Spleen (tissue), 11 donors: ENCODE measurements at regions not wholly inside any gene's neighbourhood (a gene's known extent, or its start where the extent isn't known, plus 50 kb on each side); places are given as distances from the start of the nearest gene placed in this dataset.
A peak's percentile ranks its signal among the peaks of the same experiment; 100 is the strongest.

Experiments
- DNase-seq: peaks from one replicate; pipeline ENCODE4 v3.0.0-alpha.2; 2020
- H3K27ac ChIP-seq, 8 donors: fragments of 200-600 bp; sonication (generic) in 7 of 8; 1 replicate in 4 of 8; 2 replicates in 4 of 8; pipeline versions ENCODE4 v1.5.0 to v1.8.0; 2016 to 2021; ENCODE audit warnings: inconsistent platforms in 4 of 8, mild to moderate bottlenecking in 4 of 8, moderate library complexity in 1 of 8
- H3K27me3 ChIP-seq, 7 donors: fragments of 200-600 bp; sonication (generic) in 6 of 7; replicated peaks in 1 of 7; 1 replicate in 4 of 7; 2 replicates in 3 of 7; pipeline versions ENCODE4 v1.5.0 to v1.8.0; 2016 to 2021; ENCODE audit warnings: inconsistent platforms in 3 of 7, mild to moderate bottlenecking in 1 of 7
- H3K36me3 ChIP-seq, 6 donors: fragments of 200-600 bp; sonication (generic) in 5 of 6; 1 replicate in 4 of 6; 2 replicates in 2 of 6; pipeline versions ENCODE4 v1.5.0 to v1.8.0; 2016 to 2021; ENCODE audit warnings: inconsistent platforms in 2 of 6
- H3K4me1 ChIP-seq, 6 donors: fragments of 200-600 bp; sonication (generic) in 5 of 6; 1 replicate in 3 of 6; 2 replicates in 3 of 6; pipeline versions ENCODE4 v1.5.0 to v1.8.0; 2016 to 2021; ENCODE audit warnings: inconsistent platforms in 3 of 6
- H3K4me3 ChIP-seq, 8 donors: fragments of 200-600 bp; sonication (generic) in 7 of 8; 1 replicate in 4 of 8; 2 replicates in 4 of 8; pipeline versions ENCODE4 v1.5.0 to v1.8.0; 2016 to 2021; ENCODE audit warnings: inconsistent platforms in 4 of 8, mild to moderate bottlenecking in 4 of 8, moderate library complexity in 2 of 8
- H3K9me3 ChIP-seq, 8 donors: fragments of 200-600 bp; sonication (generic) in 7 of 8; 1 replicate in 4 of 8; 2 replicates in 4 of 8; pipeline versions ENCODE4 v1.5.0 to v1.8.0; 2016 to 2021; ENCODE audit warnings: inconsistent platforms in 4 of 8
- CTCF ChIP-seq, 11 experiments: fragments of 200-600 bp in 7 of 11; fragments of 450-650 bp in 4 of 11; sonication (generic) in 4 of 11; IDR thresholded peaks in 8 of 11; conservative IDR thresholded peaks in 3 of 11; 1 replicate in 7 of 11; 2 replicates in 4 of 11; pipeline versions ENCODE4 v1.4.0 to v1.8.0; 2016 to 2021; ENCODE audit warnings: antibody characterized with exemption in 11 of 11, inconsistent platforms in 4 of 11, mild to moderate bottlenecking in 1 of 11
- POLR2A ChIP-seq, 3 donors: fragments of 450-650 bp; IDR thresholded peaks; one replicate each; pipeline ENCODE4 v1.5.1; 2017; ENCODE audit warnings: antibody characterized with exemption in 3 of 3, mild to moderate bottlenecking in 1 of 3
- POLR2AphosphoS5 ChIP-seq, 3 donors: sonication (generic); formaldehyde crosslinking; IDR thresholded peaks; one replicate each; pipeline ENCODE4 v1.5.1; 2017; ENCODE audit warnings: antibody characterized with exemption in 3 of 3
- WGBS, 5 donors: extraction: QIAGEN DNeasy Blood & Tissue Kit in 3 of 5; methylation state at CpG; one replicate each; pipeline versions ENCODE4 v1.1.5 to v1.1.7; 2013 to 2018; 5-methylcytosine and 5-hydroxymethylcytosine counted together
- intact Hi-C: fragments of 100-400 bp; cut with DNase I; formaldehyde crosslinking; loops from one replicate; pipeline ENCODE4 v1.15.0; 2023; ENCODE audit warnings: low total_unique reads
- donor health status: healthy with polysubstance abuse.
- donor health status: DM: no; HTN: no; CAD: no; lungs with moderate emphysema.
- donor health status: DM: no; HTN: no; CAD: no.
- donor health status: Bipolar disorder and iron deficiency.
- donor health status: healthy.
- donor health status: DM: no; HTN: no; CAD: no.
- donor health status: DM: yes; HTN: yes; CAD: no.

GRCh38 chr18:59060551-59060950, 79.1 kb upstream of the SEC11C start:
- peaks cover 0 to 17% (median 0%) of the 10 kb centered on the region in 7 donors for H3K27me3 ChIP-seq
- 53 to 78% (median 63%) methylated on average over 3 of the region's 3 CpGs for WGBS, 5 donors
- no peak for DNase-seq
- no peaks in the 10 kb centered on the region for H3K36me3 ChIP-seq
- H3K4me1 ChIP-seq = peaks cover 0 to 27% (median 10%) of the 10 kb centered on the region in 6 donors
- H3K9me3 ChIP-seq = no peaks in the 10 kb centered on the region
- intact Hi-C loops = loop anchor here (10.0 kb wide), 1 partner anchor 536 kb away; no protein-coding TSS in a partner anchor
- no peak overlapping the region for H3K4me3 ChIP-seq
- H3K27ac ChIP-seq = no peak overlapping the region
- TF ChIP-seq CTCF (IDR thresholded peaks at IDR 0.05 in 8 of 11, conservative IDR thresholded peaks at IDR 0.05 in 3 of 11) = no peak
- no peak for TF ChIP-seq POLR2AphosphoS5 (IDR thresholded peaks at IDR 0.05)
- no peak for TF ChIP-seq POLR2A (IDR thresholded peaks at IDR 0.05)

- Histone ChIP-seq H3K27me3 (peaks cover 0 to 17% (median 0%) of the 10 kb centered on the region in 7 donors), H3K4me3 (no peak overlapping the region), H3K27ac (no peak overlapping the region), H3K4me1 (peaks cover 0 to 19% (median 7%) of the 10 kb centered on the region in 6 donors), H3K9me3 (no peaks in the 10 kb centered on the region), H3K36me3 (no peaks in the 10 kb centered on the region)
- intact Hi-C loops = loop anchor here (10.0 kb wide), 1 partner anchor 537 kb away; no protein-coding TSS in a partner anchor
- TF ChIP-seq POLR2A (IDR thresholded peaks at IDR 0.05) (no peak), CTCF (IDR thresholded peaks at IDR 0.05 in 8 of 11, conservative IDR thresholded peaks at IDR 0.05 in 3 of 11) (no peak), POLR2AphosphoS5 (IDR thresholded peaks at IDR 0.05) (no peak)
- 82 to 92% (median 90%) methylated on average over 14 of the region's 14 CpGs for WGBS, 5 donors
- no peak for DNase-seq
Measured at GRCh38 chr18:59061914-59062642, 77.6 kb upstream of the SEC11C start.

- H3K36me3 ChIP-seq = no peaks in the 10 kb centered on the region
- DNase-seq = no peak
- peaks cover 0 to 17% (median 6%) of the 10 kb centered on the region in 6 donors for H3K4me1 ChIP-seq
- no peak overlapping the region for H3K4me3 ChIP-seq
- WGBS, 5 donors = 84 to 93% (median 87%) methylated on average over 13 of the region's 13 CpGs
- TF ChIP-seq POLR2A (IDR thresholded peaks at IDR 0.05) (no peak), CTCF (IDR thresholded peaks at IDR 0.05 in 8 of 11, conservative IDR thresholded peaks at IDR 0.05 in 3 of 11) (no peak), POLR2AphosphoS5 (IDR thresholded peaks at IDR 0.05) (no peak)
- no peak overlapping the region for H3K27ac ChIP-seq
- peaks cover 0 to 17% (median 0%) of the 10 kb centered on the region in 7 donors for H3K27me3 ChIP-seq
- intact Hi-C loops = loop anchor here (10.0 kb wide), 1 partner anchor 538 kb away; no protein-coding TSS in a partner anchor
- no peaks in the 10 kb centered on the region for H3K9me3 ChIP-seq
Measured at GRCh38 chr18:59062643-59063006, 77.1 kb upstream of the SEC11C start.

- H3K4me3 ChIP-seq = no peak overlapping the region
- peaks cover 0 to 17% (median 6%) of the 10 kb centered on the region in 6 donors for H3K4me1 ChIP-seq
- DNase-seq = no peak
- peak overlapping the region in 2 of 8 donors; percentile 19 to 24 for H3K27ac ChIP-seq
- 44 to 58% (median 49%) methylated on average over 7 of the region's 7 CpGs for WGBS, 5 donors
- intact Hi-C loops = loop anchor here (10.0 kb wide), 1 partner anchor 539 kb away; no protein-coding TSS in a partner anchor
- H3K36me3 ChIP-seq = no peaks in the 10 kb centered on the region
- peaks cover 0 to 17% (median 0%) of the 10 kb centered on the region in 7 donors for H3K27me3 ChIP-seq
- TF ChIP-seq POLR2A (IDR thresholded peaks at IDR 0.05) (no peak), CTCF (IDR thresholded peaks at IDR 0.05 in 8 of 11, conservative IDR thresholded peaks at IDR 0.05 in 3 of 11) (no peak)
- H3K9me3 ChIP-seq = no peaks in the 10 kb centered on the region
Measured at GRCh38 chr18:59063300-59063906, 76.3 kb upstream of the SEC11C start.
